C4-2B (cell line): ENCODE measurements at regions not wholly inside any gene's neighbourhood (a gene's known extent, or its start where the extent isn't known, plus 50 kb on each side); places are given as distances from the start of the nearest gene placed in this dataset.

Source experiments
- ZFX ChIP-seq: fragments of 450-650 bp; IDR thresholded peaks from 2 replicates; pipeline ENCODE4 v1.6.1; 2017
- TF ChIP-seq, protein P1 (sequence below): fragments of 450-650 bp; conservative IDR thresholded peaks from 2 replicates; pipeline ENCODE4 v1.5.1; 2017; ENCODE audit warnings: mild to moderate bottlenecking

DNA sequence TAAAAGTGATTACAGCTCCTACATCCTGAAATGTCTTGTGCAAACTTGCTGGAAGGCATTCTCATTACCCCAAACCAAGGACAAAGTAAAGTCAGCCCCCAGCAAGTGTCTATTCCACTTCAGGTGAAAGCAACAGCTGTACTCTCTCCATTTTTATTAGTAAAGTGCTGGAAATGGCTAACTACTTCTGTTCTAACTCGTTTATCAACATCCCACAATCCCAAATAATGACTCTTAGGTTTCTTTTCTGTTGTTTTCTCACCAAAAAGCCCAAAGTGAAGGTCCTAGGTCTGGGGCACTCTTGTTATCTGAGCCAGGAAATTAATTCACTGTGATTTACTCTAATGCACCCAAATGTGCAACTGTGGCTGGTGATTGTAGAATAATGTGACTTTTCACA is 105.7 kb downstream of the LRRC30 start:
- TF ChIP-seq, protein P1, sequence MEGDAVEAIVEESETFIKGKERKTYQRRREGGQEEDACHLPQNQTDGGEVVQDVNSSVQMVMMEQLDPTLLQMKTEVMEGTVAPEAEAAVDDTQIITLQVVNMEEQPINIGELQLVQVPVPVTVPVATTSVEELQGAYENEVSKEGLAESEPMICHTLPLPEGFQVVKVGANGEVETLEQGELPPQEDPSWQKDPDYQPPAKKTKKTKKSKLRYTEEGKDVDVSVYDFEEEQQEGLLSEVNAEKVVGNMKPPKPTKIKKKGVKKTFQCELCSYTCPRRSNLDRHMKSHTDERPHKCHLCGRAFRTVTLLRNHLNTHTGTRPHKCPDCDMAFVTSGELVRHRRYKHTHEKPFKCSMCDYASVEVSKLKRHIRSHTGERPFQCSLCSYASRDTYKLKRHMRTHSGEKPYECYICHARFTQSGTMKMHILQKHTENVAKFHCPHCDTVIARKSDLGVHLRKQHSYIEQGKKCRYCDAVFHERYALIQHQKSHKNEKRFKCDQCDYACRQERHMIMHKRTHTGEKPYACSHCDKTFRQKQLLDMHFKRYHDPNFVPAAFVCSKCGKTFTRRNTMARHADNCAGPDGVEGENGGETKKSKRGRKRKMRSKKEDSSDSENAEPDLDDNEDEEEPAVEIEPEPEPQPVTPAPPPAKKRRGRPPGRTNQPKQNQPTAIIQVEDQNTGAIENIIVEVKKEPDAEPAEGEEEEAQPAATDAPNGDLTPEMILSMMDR = no peak
- TF ChIP-seq ZFX = no peak
